SKM-1 (cell line): ENCODE measurements at regions not wholly inside any gene's neighbourhood (a gene's known extent, or its start where the extent isn't known, plus 50 kb on each side); places are given as distances from the start of the nearest gene placed in this dataset.
"Not testable (repeated sequence)": the region's sequence is repeated elsewhere in the genome, so short reads cannot be mapped to it uniquely, and the experiment has no call there.

Source experiments
- DNase-seq: peaks from one replicate; lab custom pipeline; 2025; ENCODE audit not compliant: unreplicated experiment; lab: John Stamatoyannopoulos, UW

- not testable (repeated sequence) for DNase-seq
Observed at GRCh38 chr3:176093892-176094291, 1103.4 kb downstream of the TBL1XR1 start.

- no peak for DNase-seq
Observed at GRCh38 chr3:176090727-176091126, 1106.6 kb downstream of the TBL1XR1 start.

- no peak for DNase-seq
Observed at GRCh38 chr3:176088962-176089383, 1108.3 kb downstream of the TBL1XR1 start.

GRCh38 chr3:176087066-176087697 is 1110.1 kb downstream of the TBL1XR1 start:
- DNase-seq = no peak

- no peak for DNase-seq
Observed at GRCh38 chr3:176079785-176080184, 1117.5 kb downstream of the TBL1XR1 start.

GRCh38 chr3:176078906-176079305 is 1118.4 kb downstream of the TBL1XR1 start:
- no peak for DNase-seq

- DNase-seq = no peak
Observed at GRCh38 chr3:176075491-176075890, 1121.8 kb downstream of the TBL1XR1 start.

- DNase-seq = no peak
Observed at GRCh38 chr3:176075046-176075445, 1122.2 kb downstream of the TBL1XR1 start.

GRCh38 chr3:176074096-176074495 is 1123.2 kb downstream of the TBL1XR1 start:
- DNase-seq = no peak

- no peak for DNase-seq
Observed at GRCh38 chr3:176071943-176072342, 1125.3 kb downstream of the TBL1XR1 start.

GRCh38 chr3:176068750-176069149 is 1128.5 kb downstream of the TBL1XR1 start:
- DNase-seq = no peak

- DNase-seq = no peak
Observed at GRCh38 chr3:176058856-176059255, 1138.4 kb downstream of the TBL1XR1 start.

- DNase-seq = no peak
Observed at GRCh38 chr3:176055836-176056235, 1141.4 kb downstream of the TBL1XR1 start.

GRCh38 chr3:176051766-176052165 is 1145.5 kb downstream of the TBL1XR1 start:
- DNase-seq = no peak

GRCh38 chr3:176046703-176047102 is 1150.6 kb downstream of the TBL1XR1 start:
- DNase-seq = no peak

- DNase-seq = no peak
Observed at GRCh38 chr3:176041812-176042211, 1155.5 kb downstream of the TBL1XR1 start.

- DNase-seq = no peak
Observed at GRCh38 chr3:176041185-176041584, 1156.1 kb downstream of the TBL1XR1 start.

- DNase-seq = no peak
Observed at GRCh38 chr3:176037636-176038035, 1159.6 kb downstream of the TBL1XR1 start.

- no peak for DNase-seq
Observed at GRCh38 chr3:176032043-176032442, 1165.2 kb downstream of the TBL1XR1 start.

- DNase-seq = not testable (repeated sequence)
Observed at GRCh38 chr3:176016203-176016602, 1157.1 kb downstream of the NAALADL2 start.

GRCh38 chr3:176015228-176015627 is 1156.1 kb downstream of the NAALADL2 start:
- DNase-seq = not testable (repeated sequence)

GRCh38 chr3:176009256-176009655 is 1150.1 kb downstream of the NAALADL2 start:
- DNase-seq = no peak

GRCh38 chr3:176005564-176005963 is 1146.4 kb downstream of the NAALADL2 start:
- no peak for DNase-seq
